K562 (cell line): ENCODE measurements at regions not wholly inside any gene's neighbourhood (a gene's known extent, or its start where the extent isn't known, plus 50 kb on each side); places are given as distances from the start of the nearest gene placed in this dataset.

ENCODE experiments used
- DACH1 ChIP-seq: fragments of 450-650 bp; IDR thresholded peaks from 2 replicates; pipeline ENCODE4 v1.6.1; 2018; ENCODE audit not compliant: partially characterized antibody
- FOXA3 ChIP-seq, 2 experiments: fragments of 450-650 bp in 1 of 2; sonication (generic) in 1 of 2; formaldehyde crosslinking; IDR thresholded peaks in 1 of 2; conservative IDR thresholded peaks in 1 of 2; 2 replicates each; pipeline versions ENCODE4 v1.4.0 to v1.8.0; 2020 to 2022; ENCODE audit warnings: mild to moderate bottlenecking in 2 of 2, missing genetic modification reagents in 1 of 2
- PRDM10 ChIP-seq: fragments of 450-650 bp; IDR thresholded peaks from 2 replicates; pipeline ENCODE4 v1.6.1; 2018; ENCODE audit not compliant: partially characterized antibody
- RFX5 ChIP-seq: IDR thresholded peaks from 2 replicates; pipeline ENCODE4 v1.6.1; 2011; ENCODE audit warnings: low read depth, mild to moderate bottlenecking, improper control_type of control experiment, low read length

DNA sequence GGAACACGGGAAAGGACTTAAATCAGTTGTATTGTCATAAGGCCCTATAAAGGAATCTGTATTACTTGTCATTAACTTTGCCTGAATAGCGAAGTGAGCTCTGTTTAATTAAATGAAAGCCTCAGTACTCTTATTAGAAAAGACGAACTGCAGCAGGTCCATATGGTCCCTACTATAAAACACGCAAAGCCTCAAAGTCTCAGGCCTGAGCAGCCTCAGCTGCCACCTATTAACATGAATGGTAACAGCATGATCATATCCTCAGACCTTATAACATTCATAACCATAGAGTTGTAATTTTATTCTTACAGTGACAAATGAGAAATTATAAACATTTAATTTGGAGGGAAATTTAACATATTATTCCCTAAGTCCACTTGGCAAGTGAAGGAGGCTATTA lies 1113.7 kb upstream of the WWC1 start:
- TF ChIP-seq PRDM10 (no peak), DACH1 (no peak), RFX5 (no peak), FOXA3 (CRISPR knock-in tag; conservative IDR thresholded peaks at IDR 0.05 in 1 of 2, IDR thresholded peaks at IDR 0.05 in 1 of 2) (no peak)
